Hepatocyte (in vitro differentiated cells): ENCODE measurements at regions not wholly inside any gene's neighbourhood (a gene's known extent, or its start where the extent isn't known, plus 50 kb on each side); places are given as distances from the start of the nearest gene placed in this dataset.

Experiments used
- EZH2 ChIP-seq: fragments of 200-600 bp; sonication (generic); IDR thresholded peaks from 2 replicates; pipeline ENCODE4 v1.6.1; 2016; ENCODE audit warnings: antibody characterized with exemption, mild to moderate bottlenecking, borderline replicate concordance
- EZH2phosphoT487 ChIP-seq: fragments of 200-600 bp; sonication (generic); IDR thresholded peaks from one replicate; pipeline ENCODE4 v1.6.1; 2018; ENCODE audit warnings: antibody characterized with exemption, mild to moderate bottlenecking, low read depth, moderate library complexity; ENCODE audit not compliant: unreplicated experiment, severe bottlenecking
- TF ChIP-seq, protein P1 (sequence below): fragments of 200-600 bp; sonication (generic); IDR thresholded peaks from 2 replicates; pipeline ENCODE4 v1.5.1; 2016; ENCODE audit warnings: antibody characterized with exemption, mild to moderate bottlenecking; ENCODE audit not compliant: poor library complexity

DNA sequence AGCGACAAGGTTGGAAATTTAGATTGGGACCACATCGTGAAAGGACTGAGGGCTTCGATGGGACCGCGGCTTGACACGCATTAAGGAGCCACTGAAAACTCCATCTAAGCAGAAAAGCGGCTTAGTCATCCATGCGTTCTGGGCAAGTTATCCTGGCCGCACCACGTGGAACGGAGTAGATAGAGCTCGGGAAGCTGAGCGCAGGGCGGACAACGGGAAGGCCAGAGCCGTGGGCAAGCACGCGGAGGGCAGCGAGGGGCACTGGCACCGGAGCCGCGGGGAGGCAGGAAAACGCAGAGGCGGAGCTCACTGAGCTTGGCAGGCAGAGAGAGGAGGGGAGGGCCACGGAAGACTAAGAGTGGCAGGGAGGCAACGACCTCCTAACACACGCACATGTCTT is 61.3 kb upstream of the VGLL4 start:
- TF ChIP-seq, protein P1, sequence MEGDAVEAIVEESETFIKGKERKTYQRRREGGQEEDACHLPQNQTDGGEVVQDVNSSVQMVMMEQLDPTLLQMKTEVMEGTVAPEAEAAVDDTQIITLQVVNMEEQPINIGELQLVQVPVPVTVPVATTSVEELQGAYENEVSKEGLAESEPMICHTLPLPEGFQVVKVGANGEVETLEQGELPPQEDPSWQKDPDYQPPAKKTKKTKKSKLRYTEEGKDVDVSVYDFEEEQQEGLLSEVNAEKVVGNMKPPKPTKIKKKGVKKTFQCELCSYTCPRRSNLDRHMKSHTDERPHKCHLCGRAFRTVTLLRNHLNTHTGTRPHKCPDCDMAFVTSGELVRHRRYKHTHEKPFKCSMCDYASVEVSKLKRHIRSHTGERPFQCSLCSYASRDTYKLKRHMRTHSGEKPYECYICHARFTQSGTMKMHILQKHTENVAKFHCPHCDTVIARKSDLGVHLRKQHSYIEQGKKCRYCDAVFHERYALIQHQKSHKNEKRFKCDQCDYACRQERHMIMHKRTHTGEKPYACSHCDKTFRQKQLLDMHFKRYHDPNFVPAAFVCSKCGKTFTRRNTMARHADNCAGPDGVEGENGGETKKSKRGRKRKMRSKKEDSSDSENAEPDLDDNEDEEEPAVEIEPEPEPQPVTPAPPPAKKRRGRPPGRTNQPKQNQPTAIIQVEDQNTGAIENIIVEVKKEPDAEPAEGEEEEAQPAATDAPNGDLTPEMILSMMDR, result no peak
- no peak for TF ChIP-seq EZH2
- TF ChIP-seq EZH2phosphoT487, result no peak
